Neuronal stem cell (in vitro differentiated cells): ENCODE measurements at regions not wholly inside any gene's neighbourhood (a gene's known extent, or its start where the extent isn't known, plus 50 kb on each side); places are given as distances from the start of the nearest gene placed in this dataset.
A peak's percentile ranks its signal among the peaks of the same experiment; 100 is the strongest.

Source experiments
- DNase-seq: peaks from one replicate; pipeline ENCODE4 v3.0.0-alpha.2; 2013; ENCODE audit warnings: low spot score
- H2AFZ ChIP-seq: one replicate; pipeline ENCODE4 v1.6.1; 2013; ENCODE audit warnings: mild to moderate bottlenecking, low read length, inconsistent platforms
- H2AK5ac ChIP-seq: 2 replicates; pipeline ENCODE4 v1.6.1; 2013; ENCODE audit warnings: low read depth, mild to moderate bottlenecking, inconsistent platforms, low read length, moderate library complexity, mixed read lengths
- H2BK120ac ChIP-seq: 2 replicates; pipeline ENCODE4 v1.6.1; 2013; ENCODE audit warnings: low read depth, mild to moderate bottlenecking, inconsistent platforms, low read length, moderate library complexity, mixed read lengths
- H2BK12ac ChIP-seq: one replicate; pipeline ENCODE4 v1.6.1; 2013; ENCODE audit warnings: low read length, inconsistent platforms
- H2BK15ac ChIP-seq: 2 replicates; pipeline ENCODE4 v1.6.1; 2013; ENCODE audit warnings: mild to moderate bottlenecking, low read length, inconsistent platforms, mixed read lengths
- H2BK5ac ChIP-seq: one replicate; pipeline ENCODE4 v1.6.1; 2013; ENCODE audit warnings: inconsistent platforms, mild to moderate bottlenecking, low read length, moderate library complexity
- H3K14ac ChIP-seq: one replicate; pipeline ENCODE4 v1.6.1; 2013; ENCODE audit warnings: low read length, inconsistent platforms
- H3K18ac ChIP-seq: 2 replicates; pipeline ENCODE4 v1.6.1; 2013; ENCODE audit warnings: low read length, inconsistent platforms
- H3K23ac ChIP-seq: 2 replicates; pipeline ENCODE4 v1.6.1; 2013; ENCODE audit warnings: low read depth, mild to moderate bottlenecking, mixed read lengths, low read length, inconsistent platforms; ENCODE audit not compliant: poor library complexity
- H3K27ac ChIP-seq: replicated peaks from 3 replicates; pipeline ENCODE4 v1.5.1; 2013; ENCODE audit warnings: low read length, inconsistent platforms
- H3K27me3 ChIP-seq, 3 experiments: 2 replicates each; pipeline ENCODE4 v1.6.1; 2013; ENCODE audit warnings: low read length in 3 of 3, mild to moderate bottlenecking in 2 of 3, inconsistent platforms in 1 of 3, low read depth in 1 of 3, mixed read lengths in 1 of 3, moderate library complexity in 1 of 3; ENCODE audit not compliant: control insufficient read depth in 3 of 3, insufficient read depth in 3 of 3
- H3K36me3 ChIP-seq, 2 donors: replicated peaks in 1 of 2; 2 replicates each; pipeline ENCODE4 v1.6.1; 2013; ENCODE audit warnings: low read length in 2 of 2; ENCODE audit not compliant: control insufficient read depth in 2 of 2, insufficient read depth in 2 of 2
- H3K4ac ChIP-seq: 2 replicates; pipeline ENCODE4 v1.6.1; 2013; ENCODE audit warnings: inconsistent platforms, mild to moderate bottlenecking, low read length, moderate library complexity
- H3K4me1 ChIP-seq, 2 donors: 1 replicate in 1 of 2; 2 replicates in 1 of 2; pipeline ENCODE4 v1.6.1; 2013; ENCODE audit warnings: low read length in 2 of 2, low read depth in 1 of 2; ENCODE audit not compliant: control insufficient read depth in 2 of 2, insufficient read depth in 1 of 2
- H3K4me2 ChIP-seq: one replicate; pipeline ENCODE4 v1.6.1; 2013; ENCODE audit warnings: mild to moderate bottlenecking, low read length, inconsistent platforms; ENCODE audit not compliant: insufficient read depth, poor library complexity, severe bottlenecking
- H3K4me3 ChIP-seq, 2 donors: 2 replicates each; pipeline ENCODE4 v1.5.1; 2013; ENCODE audit warnings: low read length in 2 of 2, mild to moderate bottlenecking in 2 of 2, inconsistent platforms in 1 of 2, moderate library complexity in 1 of 2
- H3K79me1 ChIP-seq: one replicate; pipeline ENCODE4 v1.6.1; 2013; ENCODE audit warnings: low read depth, mild to moderate bottlenecking, inconsistent platforms, low read length, moderate library complexity
- H3K9ac ChIP-seq: one replicate; pipeline ENCODE4 v1.6.1; 2013; ENCODE audit warnings: mild to moderate bottlenecking, low read depth, low read length, inconsistent platforms; ENCODE audit not compliant: poor library complexity
- H3K9me3 ChIP-seq, 2 donors: replicated peaks in 1 of 2; 2 replicates each; pipeline versions ENCODE3 to v1.6.1; 2013; ENCODE audit warnings: low read length in 2 of 2, mild to moderate bottlenecking in 2 of 2, inconsistent platforms in 1 of 2, low read depth in 1 of 2, mixed read lengths in 1 of 2, moderate library complexity in 1 of 2; ENCODE audit not compliant: control insufficient read depth in 2 of 2, insufficient read depth in 1 of 2
- H4K8ac ChIP-seq: one replicate; pipeline ENCODE4 v1.6.1; 2013; ENCODE audit warnings: low read depth, mild to moderate bottlenecking, inconsistent platforms, low read length, moderate library complexity
- H4K91ac ChIP-seq: one replicate; pipeline ENCODE4 v1.6.1; 2013; ENCODE audit warnings: low read length, low read depth, mild to moderate bottlenecking, inconsistent platforms; ENCODE audit not compliant: poor library complexity
- WGBS, 2 donors: extraction: QIAGEN DNeasy Blood & Tissue Kit; methylation state at CpG; one replicate each; pipeline ENCODE4 v1.1.7; 2013; ENCODE audit warnings: missing lambda C conversion rate in 2 of 2, mixed read lengths in 1 of 2; ENCODE audit not compliant: insufficient read length in 2 of 2, insufficient replicate concordance in 1 of 2; ENCODE audit errors: extremely low coverage in 2 of 2; 5-methylcytosine and 5-hydroxymethylcytosine counted together

- peak overlapping the region; percentile 41 for H3K18ac ChIP-seq
- H3K4ac ChIP-seq, result no peak overlapping the region
- H3K27me3 ChIP-seq, result no peaks in the 10 kb centered on the region
- peaks cover 16 to 24% of the 10 kb centered on the region in 2 donors for H3K4me1 ChIP-seq
- peak overlapping the region; percentile 62 for H2AFZ ChIP-seq
- H4K91ac ChIP-seq, result no peak overlapping the region
- H2BK12ac ChIP-seq, result no peak overlapping the region
- H3K14ac ChIP-seq, result no peak overlapping the region
- H3K79me1 ChIP-seq, result no peaks in the 10 kb centered on the region
- H3K23ac ChIP-seq, result no peak overlapping the region
- H3K27ac ChIP-seq, result no peak overlapping the region
- H2AK5ac ChIP-seq, result no peak overlapping the region
- no peak overlapping the region for H2BK5ac ChIP-seq
- H3K4me2 ChIP-seq, result no peak overlapping the region
- no peak overlapping the region for H2BK120ac ChIP-seq
- no CpG with 5 or more reads among the region's 4 CpGs for WGBS, 2 donors
- no peaks in the 10 kb centered on the region for H3K36me3 ChIP-seq
- no peak for DNase-seq
- peaks cover 0 to 7% of the 10 kb centered on the region in 2 donors for H3K9me3 ChIP-seq
- no peak overlapping the region for H3K9ac ChIP-seq
- H3K4me3 ChIP-seq, result no peak overlapping the region
- no peak overlapping the region for H2BK15ac ChIP-seq
- H4K8ac ChIP-seq, result no peak overlapping the region
Observed at GRCh38 chr3:177591379-177591778, 394.1 kb upstream of the TBL1XR1 start.

GRCh38 chr3:177594096-177594495 is 396.8 kb upstream of the TBL1XR1 start:
- Histone ChIP-seq H3K4me1 (peaks cover 16 to 40% of the 10 kb centered on the region in 2 donors), H2BK15ac (no peak overlapping the region), H2AK5ac (no peak overlapping the region), H3K14ac (no peak overlapping the region), H3K27ac (no peak overlapping the region), H3K4me2 (no peak overlapping the region), H2BK5ac (no peak overlapping the region), H3K9me3 (no peaks in the 10 kb centered on the region), H3K18ac (no peak overlapping the region), H3K36me3 (no peaks in the 10 kb centered on the region), H4K8ac (no peak overlapping the region), H3K27me3 (no peaks in the 10 kb centered on the region), H3K4ac (no peak overlapping the region), H3K9ac (no peak overlapping the region), H4K91ac (no peak overlapping the region), H2BK12ac (no peak overlapping the region), H2BK120ac (no peak overlapping the region), H3K4me3 (no peak overlapping the region), H3K79me1 (no peaks in the 10 kb centered on the region), H2AFZ (no peak overlapping the region), H3K23ac (no peak overlapping the region)
- no CpG with 5 or more reads among the region's 6 CpGs for WGBS, 2 donors
- no peak for DNase-seq

GRCh38 chr3:177595530-177596188 is 398.4 kb upstream of the TBL1XR1 start:
- H2AK5ac ChIP-seq, result no peak overlapping the region
- no peak overlapping the region for H2BK5ac ChIP-seq
- H4K91ac ChIP-seq, result no peak overlapping the region
- H3K23ac ChIP-seq, result no peak overlapping the region
- no peak overlapping the region for H3K4ac ChIP-seq
- H3K27me3 ChIP-seq, result no peaks in the 10 kb centered on the region
- H3K36me3 ChIP-seq, result no peaks in the 10 kb centered on the region
- H3K4me1 ChIP-seq, result peaks cover 11 to 29% of the 10 kb centered on the region in 2 donors
- no peaks in the 10 kb centered on the region for H3K79me1 ChIP-seq
- no peak overlapping the region for H3K9ac ChIP-seq
- H3K4me2 ChIP-seq, result no peak overlapping the region
- H3K18ac ChIP-seq, result no peak overlapping the region
- H3K27ac ChIP-seq, result no peak overlapping the region
- H3K14ac ChIP-seq, result no peak overlapping the region
- H2BK12ac ChIP-seq, result no peak overlapping the region
- no peak overlapping the region for H3K4me3 ChIP-seq
- no peak overlapping the region for H4K8ac ChIP-seq
- DNase-seq, result no peak
- H2BK120ac ChIP-seq, result no peak overlapping the region
- no peaks in the 10 kb centered on the region for H3K9me3 ChIP-seq
- no CpG with 5 or more reads among the region's 4 CpGs for WGBS, 2 donors
- no peak overlapping the region for H2BK15ac ChIP-seq
- no peak overlapping the region for H2AFZ ChIP-seq

- Histone ChIP-seq H3K36me3 (no peaks in the 10 kb centered on the region), H3K14ac (no peak overlapping the region), H3K4me1 (peaks cover 6 to 23% of the 10 kb centered on the region in 2 donors), H2BK15ac (no peak overlapping the region), H2AFZ (peak overlapping the region; percentile 26), H4K8ac (no peak overlapping the region), H3K9me3 (no peaks in the 10 kb centered on the region), H3K23ac (no peak overlapping the region), H2BK12ac (no peak overlapping the region), H3K79me1 (no peaks in the 10 kb centered on the region), H2AK5ac (no peak overlapping the region), H3K4ac (no peak overlapping the region), H3K4me3 (no peak overlapping the region), H3K27ac (no peak overlapping the region), H4K91ac (no peak overlapping the region), H3K18ac (no peak overlapping the region), H2BK5ac (no peak overlapping the region), H3K27me3 (no peaks in the 10 kb centered on the region), H2BK120ac (no peak overlapping the region), H3K4me2 (no peak overlapping the region), H3K9ac (no peak overlapping the region)
- no CpG with 5 or more reads among the region's 3 CpGs for WGBS, 2 donors
- no peak for DNase-seq
Observed at GRCh38 chr3:177596248-177596815, 399.1 kb upstream of the TBL1XR1 start.
